Stimulated activated CD8-positive, alpha-beta memory T cell treated with anti-CD3 and anti-CD28 coated beads, Interleukin-2, amount 100 ng/mL, for 1 hour (primary cell): ENCODE measurements at regions not wholly inside any gene's neighbourhood (a gene's known extent, or its start where the extent isn't known, plus 50 kb on each side); places are given as distances from the start of the nearest gene placed in this dataset.

Experiments
- DNase-seq, 2 donors: peaks; one replicate each; pipeline ENCODE4 v3.0.0-alpha.2; 2020; ENCODE audit warnings: low read depth in 2 of 2

DNA sequence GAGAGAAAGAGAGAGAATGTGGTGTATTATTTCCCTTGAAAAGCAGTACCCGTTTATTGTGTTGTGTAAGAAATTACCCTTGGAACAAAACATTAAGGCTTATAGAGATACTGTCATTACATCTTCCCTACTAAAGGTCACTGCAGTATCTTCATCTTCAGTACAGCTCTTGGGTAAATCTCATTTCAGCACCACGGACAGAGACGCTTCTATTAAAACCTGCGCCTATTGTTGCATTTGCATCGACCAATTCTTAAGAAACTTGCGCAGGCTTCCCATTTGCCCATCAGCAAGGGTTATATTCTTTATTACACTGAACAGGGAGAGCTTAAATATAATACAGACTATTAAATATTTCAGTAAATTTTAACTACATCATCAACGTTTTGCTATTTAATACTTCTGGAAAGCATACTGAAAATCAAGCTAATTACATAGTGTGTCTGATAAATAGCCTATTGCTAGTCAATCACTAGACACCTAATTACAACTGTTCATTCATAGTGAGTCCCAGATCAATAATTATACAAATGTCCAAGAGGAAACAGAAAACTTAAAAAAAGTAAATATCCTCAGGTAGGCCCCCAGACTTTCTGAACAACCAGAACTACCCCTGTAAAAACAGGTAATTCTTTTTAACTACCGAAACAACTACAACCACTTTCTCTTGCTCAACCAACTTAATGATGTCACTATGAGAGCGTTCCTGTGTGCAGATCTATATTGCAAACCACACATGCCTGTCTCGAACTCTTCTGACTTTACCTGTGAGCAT, 350.6 kb downstream of the LIG4 start:
- DNase-seq = no peak

DNA sequence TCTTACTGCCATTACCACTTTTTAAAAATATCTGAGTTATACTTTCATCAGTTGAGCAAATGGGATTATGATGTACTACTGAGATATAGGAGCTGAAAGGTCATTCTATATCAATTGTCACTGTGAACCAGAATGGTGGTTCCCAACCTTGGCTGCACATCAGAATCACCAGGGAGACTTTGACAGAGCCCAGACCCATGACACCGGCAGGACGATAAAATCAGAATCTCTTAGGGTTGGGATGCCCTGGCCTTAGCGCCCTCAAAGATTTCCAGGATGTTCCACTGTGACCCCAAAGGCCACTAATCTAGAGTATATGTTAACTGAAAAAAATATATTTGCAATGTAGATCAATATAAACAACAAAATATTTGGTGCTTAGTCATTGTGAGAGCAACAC, 355.1 kb downstream of the LIG4 start:
- no peak for DNase-seq

GRCh38 chr13:107854880-107855279, 360.5 kb downstream of the LIG4 start:
- no peak for DNase-seq

DNA sequence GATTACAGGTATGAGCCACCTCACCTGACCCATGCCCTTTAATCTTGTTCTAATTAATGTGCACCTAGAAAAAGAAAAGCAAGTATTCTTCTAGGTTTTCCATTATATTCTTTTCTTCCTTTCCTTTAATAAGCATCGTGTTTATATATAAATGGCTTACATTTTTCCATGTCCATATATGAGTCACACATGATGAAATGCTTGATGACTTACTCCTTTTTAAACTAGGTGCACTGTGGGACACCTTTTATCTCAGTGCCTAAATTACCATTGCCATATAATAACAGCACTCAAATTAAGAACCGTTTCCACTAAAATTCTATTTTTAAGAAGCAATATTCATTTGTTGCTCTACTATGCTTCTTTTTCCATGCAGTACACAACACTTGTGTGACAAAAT, 363.3 kb downstream of the LIG4 start:
- no peak for DNase-seq

GRCh38 chr13:107851670-107852069, 363.7 kb downstream of the LIG4 start:
- DNase-seq = no peak

DNA sequence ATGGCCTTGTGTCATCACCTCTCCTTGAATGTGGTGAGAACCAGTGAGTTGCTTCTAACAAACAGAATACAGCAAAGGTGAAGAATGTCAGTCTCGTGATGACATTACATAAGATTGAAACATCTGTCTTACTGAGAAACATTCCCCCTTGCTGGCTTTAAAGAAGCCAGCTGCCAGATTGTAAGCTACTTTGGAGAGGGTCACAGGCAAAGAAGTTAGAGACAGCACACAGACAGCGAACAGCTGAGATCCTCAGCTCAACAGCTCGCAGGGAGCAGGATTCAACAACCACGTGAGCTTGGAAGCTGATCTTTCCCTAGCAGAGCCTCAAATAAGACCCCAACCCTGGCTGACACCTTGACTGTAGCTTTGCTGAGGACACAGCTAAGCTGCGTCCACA, 367.9 kb downstream of the LIG4 start:
- DNase-seq = no peak

DNA sequence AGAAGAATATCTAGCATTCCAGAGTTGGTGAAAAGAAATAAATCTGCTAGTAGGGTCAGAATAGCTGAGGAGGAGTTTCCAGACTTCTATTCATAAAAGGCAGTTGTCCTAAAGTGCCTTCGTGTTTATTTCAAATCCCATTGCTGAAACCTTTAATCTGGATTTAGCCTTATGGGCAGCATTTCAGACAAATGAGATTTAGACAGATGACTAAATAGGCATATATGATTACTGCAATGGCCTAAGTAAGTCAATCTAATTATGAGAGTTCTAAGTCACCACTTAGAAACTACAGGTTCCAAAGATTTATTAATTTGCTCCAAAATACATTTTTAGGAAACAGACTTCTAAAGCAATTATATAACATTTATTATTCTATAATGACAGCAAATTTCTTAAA, 368.7 kb downstream of the LIG4 start:
- DNase-seq = no peak

- DNase-seq = no peak
Observed at GRCh38 chr13:107845911-107846310, 369.4 kb downstream of the LIG4 start.

- no peak for DNase-seq
Observed at GRCh38 chr13:107843681-107844080, 371.7 kb downstream of the LIG4 start.

DNA sequence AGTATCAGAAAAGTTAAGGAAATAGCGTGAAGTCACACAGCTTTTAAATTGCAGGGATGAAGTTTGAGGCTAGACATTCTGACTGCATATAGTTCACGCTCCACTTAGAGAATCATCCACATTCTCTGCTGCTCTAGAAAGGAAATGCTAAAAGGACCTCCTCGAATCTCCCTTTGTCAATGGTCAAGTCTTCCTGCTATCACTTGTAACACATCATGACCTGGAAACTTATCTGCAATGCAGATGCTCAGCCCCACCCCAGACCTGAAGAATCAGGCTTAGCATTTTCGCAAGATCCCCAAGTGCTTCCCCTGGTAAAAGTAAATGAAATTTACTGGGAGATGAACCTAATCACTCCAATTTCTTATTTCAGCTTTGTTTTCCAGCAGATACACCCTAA, 372.1 kb downstream of the LIG4 start:
- no peak for DNase-seq

GRCh38 chr13:107842562-107843180, 372.7 kb downstream of the LIG4 start:
- DNase-seq = no peak

GRCh38 chr13:107838588-107839161, 376.7 kb downstream of the LIG4 start:
- DNase-seq = no peak

DNA sequence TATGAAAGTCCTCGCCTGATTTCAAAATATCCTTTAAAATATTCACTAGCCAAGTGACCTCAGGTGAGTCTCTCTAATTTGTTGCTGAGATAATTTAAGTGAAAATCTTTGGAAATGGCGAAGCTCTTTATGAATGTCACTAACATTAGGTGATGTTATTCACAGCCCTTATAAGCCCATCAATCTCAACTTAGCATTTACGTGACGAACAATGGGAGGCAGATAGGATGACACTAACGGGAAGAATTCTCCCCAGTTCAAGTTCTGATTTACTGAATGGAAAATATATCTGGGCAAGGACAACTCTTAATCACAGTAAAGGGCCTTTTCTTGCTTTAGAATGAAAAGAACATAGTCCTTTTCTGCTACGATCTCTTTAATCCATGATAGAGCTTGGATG, 378.7 kb downstream of the LIG4 start:
- DNase-seq = no peak

- no peak for DNase-seq
Observed at GRCh38 chr13:107835339-107836018, 379.9 kb downstream of the LIG4 start.

DNA sequence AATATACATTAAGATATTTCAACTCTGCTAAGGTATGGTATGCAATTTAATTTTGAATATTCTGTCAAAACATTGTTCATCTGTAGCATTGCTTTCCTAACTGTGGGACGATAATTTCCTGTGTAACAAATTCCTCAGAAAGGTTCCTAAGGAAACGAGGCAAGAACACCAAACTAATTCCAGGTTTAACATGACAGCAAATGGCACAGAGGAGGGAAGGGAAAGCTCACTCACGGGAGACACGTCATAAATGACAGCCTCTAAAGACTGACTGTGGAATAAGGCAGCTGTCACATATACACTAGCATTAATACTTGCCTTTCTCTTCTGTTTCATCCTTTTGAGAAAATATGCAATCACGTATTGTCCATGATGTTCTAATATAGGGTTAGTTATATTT, 380.6 kb downstream of the LIG4 start:
- no peak for DNase-seq

DNA sequence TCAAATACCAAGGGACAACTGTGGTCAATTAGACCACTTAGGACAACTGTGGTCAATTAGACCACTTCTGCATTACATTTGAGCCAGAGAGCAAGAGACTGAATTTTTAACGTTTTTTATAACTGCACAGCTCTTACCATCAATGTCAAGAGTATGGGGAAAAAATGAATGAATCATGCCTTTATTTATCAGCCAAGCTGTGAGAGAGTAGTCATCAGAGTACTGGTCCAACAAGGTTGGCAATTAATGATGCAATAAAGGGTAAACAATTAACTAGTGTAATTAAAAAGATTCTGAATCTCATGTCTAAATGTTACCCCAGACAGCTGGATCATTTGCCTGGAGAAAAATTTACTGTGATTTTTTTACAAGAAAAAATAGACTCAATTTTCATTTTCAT, 381.1 kb downstream of the LIG4 start:
- DNase-seq = no peak

DNA sequence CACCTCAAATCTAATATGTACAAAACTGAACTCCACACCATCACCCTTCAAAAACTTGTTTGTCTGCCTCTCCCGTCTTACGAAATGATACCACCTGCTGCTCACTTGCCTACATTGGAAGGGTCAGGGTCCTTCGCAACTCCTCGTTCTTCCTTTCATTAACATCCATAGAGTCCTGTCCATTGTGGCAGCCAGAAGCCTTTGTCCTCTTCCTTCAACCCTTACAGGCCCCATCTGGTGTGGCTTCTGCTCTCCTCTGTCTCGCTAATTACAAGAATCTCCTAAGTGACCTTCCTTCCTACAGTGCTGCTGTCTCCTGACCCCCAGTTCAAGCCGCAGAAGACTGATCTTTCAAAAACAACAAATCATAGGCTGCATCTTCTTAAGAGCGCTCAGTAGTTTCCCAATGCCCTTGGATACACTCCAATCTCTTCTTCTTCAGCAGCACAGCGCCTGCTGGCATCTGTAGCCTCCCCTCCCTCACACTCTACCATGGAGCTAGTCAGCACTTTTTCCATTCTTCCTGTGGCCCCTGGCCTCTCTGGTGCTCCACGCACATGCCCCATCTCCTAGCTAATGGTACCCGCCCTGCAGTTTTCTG, 382.7 kb downstream of the LIG4 start:
- no peak for DNase-seq

DNA sequence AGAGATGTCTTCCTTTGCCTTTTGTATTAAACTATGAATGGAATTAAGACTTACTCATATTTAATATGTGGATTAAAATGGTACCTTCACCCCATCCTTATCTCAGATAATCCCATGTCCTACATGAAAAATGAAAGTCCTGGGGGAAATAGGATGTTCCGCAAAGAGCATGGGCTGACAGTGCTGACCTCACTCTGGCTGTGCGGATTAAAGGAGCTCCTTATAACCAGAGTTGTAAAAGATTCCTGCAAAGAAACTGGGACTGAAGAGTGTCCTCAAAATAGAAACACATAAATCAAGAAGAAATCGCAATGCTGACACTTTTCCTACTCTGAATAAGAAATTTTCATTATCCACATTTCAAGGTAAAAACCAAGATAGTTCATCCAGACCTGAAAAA, 384.5 kb downstream of the LIG4 start:
- DNase-seq = no peak

DNA sequence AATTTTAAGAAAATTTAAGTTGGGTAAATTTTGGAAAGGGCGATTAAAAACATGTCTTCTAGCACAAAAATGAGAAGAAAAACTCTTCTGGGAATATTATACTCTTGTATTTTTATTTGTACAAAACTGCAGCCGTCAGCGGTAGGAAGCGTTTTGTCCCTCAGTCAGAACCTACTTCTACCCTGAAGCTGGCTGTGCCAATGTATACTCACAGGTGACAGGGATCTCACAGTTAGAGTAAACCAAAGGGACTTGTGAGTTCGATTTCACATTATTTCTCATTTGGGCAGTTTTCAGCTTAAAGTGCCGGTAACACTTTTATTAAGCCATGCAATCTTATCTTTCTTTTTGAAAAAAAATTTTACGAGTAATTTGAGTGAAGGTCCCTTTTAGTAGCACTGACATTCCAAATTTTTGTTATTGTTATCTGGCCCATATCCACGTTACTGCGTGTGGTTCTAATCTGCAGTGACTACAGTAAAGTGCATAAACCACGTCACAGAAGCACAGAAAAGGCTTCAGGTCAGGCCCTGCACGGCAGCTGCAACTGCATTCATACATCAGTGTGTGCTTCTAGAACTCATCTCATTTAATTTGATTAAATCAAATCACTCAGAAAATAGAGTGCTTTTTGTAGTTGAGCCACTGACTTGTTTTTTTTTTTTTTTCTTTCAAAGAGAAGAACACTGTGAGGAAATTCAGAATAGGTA, 387.3 kb downstream of the LIG4 start:
- DNase-seq = no peak

DNA sequence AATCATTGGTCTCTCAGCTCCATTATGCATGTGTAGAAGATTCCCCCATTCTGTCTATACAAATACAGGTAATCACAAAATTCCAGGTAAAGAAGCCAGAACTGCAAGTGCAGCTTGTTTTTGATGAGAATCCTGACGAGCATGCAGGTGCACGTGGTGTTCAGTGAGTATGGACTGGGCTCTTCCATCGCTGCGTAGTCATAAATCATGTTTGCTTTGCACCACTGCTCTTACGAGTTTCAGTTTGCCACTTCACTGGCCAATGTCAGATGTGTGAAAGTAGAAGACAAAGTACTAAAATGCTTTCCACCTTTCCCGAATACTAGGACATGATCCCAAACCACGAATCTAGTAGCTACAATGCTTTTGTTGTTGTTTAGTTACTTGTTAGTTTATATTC, 390.7 kb downstream of the LIG4 start:
- no peak for DNase-seq

DNA sequence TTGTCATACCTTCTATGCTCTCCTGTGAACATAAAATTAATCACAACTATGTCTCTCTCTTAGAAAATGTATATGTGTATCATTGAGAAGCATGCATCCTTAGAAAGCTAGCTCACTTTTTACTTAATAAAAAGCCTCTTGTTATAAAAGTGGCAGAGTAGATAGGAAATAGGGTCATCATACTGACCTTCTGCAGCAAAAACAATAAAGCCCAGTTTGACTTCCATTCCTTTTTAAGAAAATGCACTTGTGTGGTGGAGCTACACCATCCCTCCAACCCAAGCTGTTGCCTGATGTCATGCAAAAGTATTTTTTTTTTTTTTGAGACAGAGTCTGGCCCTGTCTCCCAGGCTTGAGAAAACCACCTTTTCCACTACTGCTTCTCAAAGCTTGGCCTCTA, 393.3 kb downstream of the LIG4 start:
- DNase-seq = no peak

- DNase-seq = no peak
Observed at GRCh38 chr13:107821492-107821891, 393.8 kb downstream of the LIG4 start.
